CD4-positive, alpha-beta T cell treated with Interleukin-1 beta for 1 hour (primary cell): ENCODE measurements at regions not wholly inside any gene's neighbourhood (a gene's known extent, or its start where the extent isn't known, plus 50 kb on each side); places are given as distances from the start of the nearest gene placed in this dataset.
"Not testable (repeated sequence)": the region's sequence is repeated elsewhere in the genome, so short reads cannot be mapped to it uniquely, and the experiment has no call there.

ENCODE experiments used
- DNase-seq, 2 donors: peaks; one replicate each; pipeline ENCODE4 v3.0.0-alpha.2; 2020 to 2022

DNA sequence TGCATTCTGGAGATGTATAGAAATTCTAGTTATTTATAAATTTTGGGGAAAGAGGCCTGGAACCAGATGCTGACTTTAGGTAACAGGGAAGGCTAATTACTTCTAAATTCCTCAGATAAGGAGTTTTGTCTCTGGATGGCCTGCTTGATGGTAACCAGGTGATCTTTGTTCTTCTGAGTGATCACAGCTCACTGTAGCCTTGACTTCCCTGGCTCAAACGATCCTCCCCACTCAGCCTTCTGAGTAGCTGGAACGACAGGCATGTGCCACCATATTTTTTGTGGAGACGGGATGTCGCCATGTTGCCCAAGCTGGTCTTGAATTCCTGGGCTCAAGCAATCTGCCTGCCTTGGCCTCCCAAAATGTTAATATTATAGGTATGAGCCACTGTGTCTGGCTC is 54.4 kb upstream of the MSH6 start:
- no peak for DNase-seq

DNA sequence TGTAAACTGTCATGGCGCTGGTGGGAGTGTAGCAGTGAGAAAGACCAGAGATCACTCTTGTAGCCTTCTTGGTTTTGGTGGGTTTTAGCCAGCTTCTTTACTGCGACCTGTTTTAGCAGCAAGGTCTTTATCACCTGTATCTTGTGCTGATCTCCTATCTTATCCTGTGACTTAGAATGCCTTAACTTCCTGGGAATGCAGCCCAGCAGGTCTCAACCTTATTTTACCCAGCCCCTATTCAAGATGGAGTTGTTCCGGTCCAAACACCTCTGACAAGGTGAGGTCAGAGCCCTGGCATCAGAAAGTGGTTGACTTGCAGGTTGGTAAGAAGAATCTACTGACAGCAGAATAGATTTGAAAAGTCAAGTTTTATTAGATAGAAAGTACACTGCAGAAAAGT is 55.0 kb upstream of the MSH6 start:
- DNase-seq = no peak

DNA sequence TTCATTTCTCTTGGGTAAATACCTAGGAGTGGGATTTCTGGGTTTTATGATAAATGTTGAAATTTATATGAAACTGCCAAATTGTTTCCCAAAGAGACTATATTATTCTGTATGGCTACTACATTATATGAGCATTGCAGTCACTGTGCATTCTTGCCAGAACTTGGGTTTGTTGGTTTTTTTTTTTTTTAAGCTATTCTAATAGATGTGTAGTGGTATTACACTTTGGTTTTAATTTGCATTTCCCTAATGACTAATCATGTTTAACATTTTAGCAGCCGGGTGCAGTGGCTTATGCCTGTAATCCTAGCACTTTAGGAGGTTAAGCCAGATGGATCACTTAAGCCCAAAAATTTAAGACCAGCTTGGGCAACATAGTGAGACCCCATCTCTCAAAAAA is 56.0 kb upstream of the MSH6 start:
- DNase-seq = not testable (repeated sequence)

GRCh38 chr2:47725808-47726207 is 57.1 kb upstream of the MSH6 start:
- DNase-seq = no peak

- peak in 1 of 2 donors; percentile 75 for DNase-seq
Measured at GRCh38 chr2:47724221-47724981, 58.5 kb upstream of the MSH6 start.

DNA sequence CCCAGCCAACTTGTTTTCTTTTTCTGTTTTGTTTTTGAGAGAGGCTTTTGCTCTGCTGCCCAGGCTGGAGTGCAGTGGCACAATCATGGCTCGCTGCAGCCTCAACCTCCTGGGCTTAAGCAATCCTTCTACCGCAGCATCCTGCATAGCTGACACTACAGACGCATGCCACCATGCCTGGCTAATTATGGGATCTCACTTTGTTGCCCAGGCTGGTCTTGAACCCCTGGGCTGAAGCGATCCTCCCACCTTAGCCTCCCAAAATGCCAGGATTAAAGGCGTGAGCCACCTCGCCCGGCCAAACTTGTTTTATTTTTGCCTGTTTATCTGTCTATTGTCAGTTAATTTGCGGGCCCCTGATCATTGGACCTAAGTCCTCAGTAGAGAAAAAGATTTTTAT is 61.6 kb upstream of the MSH6 start:
- no peak for DNase-seq

- DNase-seq = no peak
Measured at GRCh38 chr2:47720559-47720958, 62.4 kb upstream of the MSH6 start.

DNA sequence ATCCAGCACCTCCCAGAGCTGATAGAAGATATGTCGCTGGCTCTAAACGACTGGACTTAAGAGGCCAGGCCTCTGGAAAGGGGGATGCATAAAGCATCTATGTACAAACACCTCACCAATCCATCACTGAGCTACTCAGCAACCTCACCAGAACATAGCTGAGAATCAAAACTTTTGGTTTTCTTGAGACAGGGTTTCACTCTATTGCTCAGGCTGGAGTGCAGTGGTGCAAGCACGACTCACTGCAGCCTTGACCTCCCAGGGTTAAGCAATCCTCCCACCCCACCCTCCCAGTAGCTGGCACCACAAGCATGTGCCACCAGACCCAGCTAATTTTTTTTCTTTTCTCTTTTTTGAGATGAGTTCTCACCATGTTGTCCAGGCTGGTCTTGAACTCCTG is 62.9 kb upstream of the MSH6 start:
- no peak for DNase-seq

- DNase-seq = no peak
Measured at GRCh38 chr2:47719099-47719498, 63.8 kb upstream of the MSH6 start.

DNA sequence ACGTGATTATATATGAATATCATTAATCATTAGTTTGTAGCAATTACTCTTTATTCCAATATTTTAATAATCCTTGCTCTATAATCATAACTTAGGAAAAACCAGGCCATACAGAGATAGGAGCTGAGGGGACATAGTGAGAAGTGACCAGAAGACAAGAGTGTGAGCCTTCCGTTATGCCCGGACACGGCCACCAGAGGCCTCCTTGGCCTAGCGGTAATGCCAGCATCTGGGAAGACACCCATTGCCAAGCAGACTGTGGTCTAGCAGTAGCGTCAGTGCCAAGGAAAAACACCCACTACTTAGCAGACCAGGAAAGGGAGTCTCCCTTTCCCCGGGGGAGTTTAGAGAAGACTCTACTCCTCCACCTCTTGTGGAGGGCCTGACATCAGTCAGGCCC is 66.6 kb upstream of the MSH6 start:
- DNase-seq = not testable (repeated sequence)

- DNase-seq = no peak
Measured at GRCh38 chr2:47715552-47715951, 67.4 kb upstream of the MSH6 start.

DNA sequence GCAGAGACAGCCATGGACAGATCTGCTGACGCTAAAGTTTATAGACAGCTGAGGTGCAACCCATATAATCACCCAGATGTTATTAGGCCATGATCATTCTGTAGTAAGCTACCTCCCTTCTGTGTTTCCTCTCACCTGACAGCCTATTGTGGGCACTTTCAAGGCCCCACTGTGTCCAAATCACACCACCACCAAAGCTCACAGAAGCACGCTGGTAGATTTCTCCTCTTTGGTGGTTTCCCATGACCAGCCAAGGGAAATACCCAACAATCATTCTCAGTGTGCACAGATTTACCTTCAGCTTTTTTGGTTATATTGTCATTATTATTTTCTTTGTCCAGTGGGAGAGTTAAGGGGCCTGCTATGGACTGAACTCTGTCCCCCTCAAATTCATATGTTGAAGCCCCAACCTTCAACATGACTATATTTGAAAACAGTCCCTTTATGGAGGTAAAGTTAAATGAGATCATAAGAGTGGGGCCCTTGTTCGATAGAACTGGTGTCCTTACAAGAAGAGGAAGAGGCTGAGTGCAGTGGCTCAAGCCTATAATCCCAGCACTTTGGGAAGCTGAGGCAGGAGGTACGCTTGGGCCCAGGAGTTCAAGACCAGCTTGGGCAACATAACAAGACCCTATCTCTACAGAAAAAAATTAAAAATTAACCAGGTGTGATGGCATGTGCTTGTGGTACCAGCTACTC is 74.0 kb upstream of the MSH6 start:
- no peak for DNase-seq

DNA sequence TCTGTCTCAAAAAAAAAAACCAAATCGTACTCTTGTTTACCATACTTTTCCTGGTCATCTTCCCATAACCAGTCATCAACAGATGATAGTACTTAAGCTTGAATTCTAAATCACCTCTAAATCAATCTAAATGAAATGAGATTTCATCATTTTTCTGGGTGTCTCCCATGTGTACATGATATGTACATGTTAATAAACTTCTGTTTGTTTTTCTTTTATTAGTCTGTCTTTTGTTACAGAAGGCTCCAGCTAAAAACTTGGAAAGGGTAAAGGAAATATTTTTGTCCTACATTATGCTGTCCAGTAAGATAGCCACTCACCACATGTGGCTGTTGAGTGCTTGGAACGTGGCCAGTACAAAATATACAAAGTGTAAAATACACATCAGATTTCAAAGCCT is 78.7 kb upstream of the MSH6 start:
- DNase-seq = no peak

GRCh38 chr2:47699533-47700215 is 83.3 kb upstream of the MSH6 start:
- DNase-seq = no peak

- DNase-seq = not testable (repeated sequence)
Measured at GRCh38 chr2:47698436-47698972, 84.4 kb upstream of the MSH6 start.

GRCh38 chr2:47697681-47698435 is 85.1 kb upstream of the MSH6 start:
- not testable (repeated sequence) for DNase-seq

- no peak for DNase-seq
Measured at GRCh38 chr2:47697000-47697601, 85.8 kb upstream of the MSH6 start.

DNA sequence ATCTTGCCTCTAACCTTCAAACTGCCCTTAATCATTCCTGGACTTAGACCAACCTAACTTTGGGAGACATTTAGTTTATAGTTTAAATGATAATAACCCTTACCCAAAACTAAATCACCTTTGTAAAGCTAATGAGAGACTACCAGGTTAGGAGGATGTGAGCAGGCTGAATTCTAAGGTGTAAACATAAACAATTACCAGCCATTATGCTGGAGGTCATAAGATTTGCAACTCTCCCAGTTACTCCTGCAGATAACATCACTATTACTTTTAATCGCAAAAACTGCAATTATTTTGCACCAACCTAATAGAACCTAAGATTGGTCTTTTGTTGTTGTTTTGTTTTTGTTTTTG is 86.5 kb upstream of the MSH6 start:
- no peak for DNase-seq

DNA sequence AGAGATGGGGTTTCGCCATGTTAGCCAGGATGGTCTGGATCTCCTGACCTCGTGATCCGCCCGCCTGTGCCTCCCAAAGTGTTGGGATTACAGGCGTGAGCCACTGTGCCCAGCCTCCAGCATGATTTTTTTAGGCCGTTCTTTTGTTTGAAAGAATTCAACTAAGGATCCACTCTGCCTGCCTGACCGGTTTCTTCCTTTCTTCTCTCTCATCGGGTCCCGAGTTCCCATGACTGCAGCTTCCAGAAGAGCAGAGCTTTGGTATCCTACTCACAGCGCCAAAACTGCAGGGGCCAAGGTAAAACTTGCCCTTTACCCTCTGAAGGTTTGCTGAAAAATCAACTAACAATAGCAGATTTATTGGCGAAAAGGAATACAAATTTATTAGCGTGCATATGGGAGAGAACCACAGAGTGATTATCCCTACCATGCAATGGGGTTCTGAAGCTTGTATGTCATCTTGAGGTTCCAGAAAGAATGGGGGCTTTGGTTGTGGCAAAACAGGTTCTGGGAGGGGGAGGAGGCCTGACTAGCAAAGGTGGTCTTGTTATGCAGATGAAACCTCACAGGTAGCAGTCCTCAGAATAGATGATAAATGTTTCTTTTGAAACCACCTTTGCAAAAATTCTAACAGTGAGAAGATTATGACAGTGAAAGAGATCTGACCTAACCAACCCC is 87.0 kb upstream of the MSH6 start:
- DNase-seq = no peak

GRCh38 chr2:47694451-47694850 is 88.5 kb upstream of the MSH6 start:
- not testable (repeated sequence) for DNase-seq

DNA sequence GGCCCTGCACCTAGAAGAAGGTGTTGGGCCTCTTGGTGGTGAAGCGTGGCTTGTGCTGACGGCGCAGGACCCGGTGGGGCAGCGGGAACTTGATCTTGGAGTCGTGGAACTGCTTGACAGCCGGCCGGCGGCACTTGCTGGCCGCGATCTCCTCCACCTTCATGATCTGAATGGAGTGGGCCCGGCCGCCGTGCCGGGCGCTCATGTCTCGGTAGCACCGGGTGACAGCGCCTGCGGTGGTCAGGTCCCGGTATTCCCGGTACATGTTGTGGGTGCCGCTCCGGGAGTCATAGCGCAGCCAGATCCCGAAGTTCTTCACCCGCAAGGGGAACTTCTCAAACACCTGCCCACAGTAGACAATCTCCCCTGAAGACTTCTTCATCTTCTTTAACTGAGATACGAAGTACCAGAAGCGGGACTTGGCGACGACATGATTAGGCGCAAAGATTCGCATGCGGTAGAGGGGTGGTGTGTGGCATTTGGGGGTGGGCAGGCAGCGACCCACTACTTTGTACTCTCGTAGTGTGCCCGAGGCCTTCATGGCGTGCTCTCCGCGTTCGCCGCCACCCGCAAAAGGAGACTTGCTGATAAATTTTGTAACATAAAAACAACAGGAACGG is 92.1 kb upstream of the MSH6 start:
- not testable (repeated sequence) for DNase-seq

GRCh38 chr2:47690132-47690531 is 92.8 kb upstream of the MSH6 start:
- DNase-seq = no peak
